ENCODE measurements at regions not wholly inside any gene's neighbourhood (a gene's known extent, or its start where the extent isn't known, plus 50 kb on each side); places are given as distances from the start of the nearest gene placed in this dataset.

DNA sequence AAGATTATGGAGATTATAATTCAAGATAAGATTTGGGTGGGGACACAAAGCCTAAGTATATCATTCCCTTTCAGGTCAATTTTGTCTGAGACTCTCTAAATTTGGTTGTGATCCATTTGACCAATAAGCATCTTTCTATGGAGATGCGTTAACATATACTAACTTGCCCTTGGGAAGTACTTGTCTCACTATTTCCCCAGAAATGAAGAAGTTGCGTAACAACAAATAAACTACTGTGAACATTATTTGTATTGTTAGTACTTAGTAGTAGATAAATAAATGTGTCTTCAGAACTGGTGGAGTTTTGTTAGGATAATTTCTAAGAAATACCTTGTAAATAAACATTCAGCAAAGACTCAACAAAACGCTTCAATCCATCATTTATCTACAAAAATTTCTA, 127.3 kb upstream of the LYZL2 start:
- no peaks in the 10 kb centered on the region for H3K79me2 ChIP-seq (ENCODE audit: control insufficient read depth, insufficient read depth, low read length)
- no peaks in the 10 kb centered on the region for H3K36me3 ChIP-seq (ENCODE audit: control insufficient read depth in 2 of 2, extremely low read depth in 1 of 2, insufficient read depth in 2 of 2, low read length in 2 of 2)
- no peaks in the 10 kb centered on the region for H3K4me1 ChIP-seq (ENCODE audit: control insufficient read depth, extremely low read depth, insufficient read depth, low read length)
- DNase-seq (ENCODE audit: low read depth, low spot score) (no peak), FAIRE-seq (no peak)
- H3K27me3 ChIP-seq (ENCODE audit: control insufficient read depth, extremely low read depth, insufficient read depth, low read length): no peaks in the 10 kb centered on the region
- dilution Hi-C loops (cut with MboI; ENCODE audit: extremely low pct_ligation_motif_present, low sequenced_read_pairs): no loop called here
- H3K4me3 ChIP-seq (ENCODE audit: control insufficient read depth in 2 of 3, extremely low read depth in 1 of 3, insufficient read depth in 2 of 3, low read depth in 1 of 3, low read length in 3 of 3): no peak overlapping the region
- H3K4me2 ChIP-seq (ENCODE audit: control insufficient read depth, extremely low read depth, insufficient read depth, low read depth, low read length): no peak overlapping the region
- H2AFZ ChIP-seq (ENCODE audit: control insufficient read depth, low read length): no peak overlapping the region
- H4K20me1 ChIP-seq (ENCODE audit: control insufficient read depth, extremely low read depth, insufficient read depth, low read length): no peaks in the 10 kb centered on the region
- H3K9ac ChIP-seq (ENCODE audit: control insufficient read depth, extremely low read depth, insufficient read depth, low read length): no peak overlapping the region
- TF ChIP-seq, protein P1, sequence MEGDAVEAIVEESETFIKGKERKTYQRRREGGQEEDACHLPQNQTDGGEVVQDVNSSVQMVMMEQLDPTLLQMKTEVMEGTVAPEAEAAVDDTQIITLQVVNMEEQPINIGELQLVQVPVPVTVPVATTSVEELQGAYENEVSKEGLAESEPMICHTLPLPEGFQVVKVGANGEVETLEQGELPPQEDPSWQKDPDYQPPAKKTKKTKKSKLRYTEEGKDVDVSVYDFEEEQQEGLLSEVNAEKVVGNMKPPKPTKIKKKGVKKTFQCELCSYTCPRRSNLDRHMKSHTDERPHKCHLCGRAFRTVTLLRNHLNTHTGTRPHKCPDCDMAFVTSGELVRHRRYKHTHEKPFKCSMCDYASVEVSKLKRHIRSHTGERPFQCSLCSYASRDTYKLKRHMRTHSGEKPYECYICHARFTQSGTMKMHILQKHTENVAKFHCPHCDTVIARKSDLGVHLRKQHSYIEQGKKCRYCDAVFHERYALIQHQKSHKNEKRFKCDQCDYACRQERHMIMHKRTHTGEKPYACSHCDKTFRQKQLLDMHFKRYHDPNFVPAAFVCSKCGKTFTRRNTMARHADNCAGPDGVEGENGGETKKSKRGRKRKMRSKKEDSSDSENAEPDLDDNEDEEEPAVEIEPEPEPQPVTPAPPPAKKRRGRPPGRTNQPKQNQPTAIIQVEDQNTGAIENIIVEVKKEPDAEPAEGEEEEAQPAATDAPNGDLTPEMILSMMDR (optimal IDR thresholded peaks at IDR 0.05 in 1 of 3, IDR thresholded peaks at IDR 0.05 in 1 of 3, conservative IDR thresholded peaks at IDR 0.05 in 1 of 3; ENCODE audit: extremely low read depth in 1 of 3, insufficient read depth in 2 of 3, low read length in 3 of 3): no peak
- no peak for TF ChIP-seq EZH2 (IDR thresholded peaks at IDR 0.05; ENCODE audit: low read length)
- no peaks in the 10 kb centered on the region for H3K9me3 ChIP-seq (ENCODE audit: control insufficient read depth, low read depth, low read length)
- no peaks in the 10 kb centered on the region for H3K9me1 ChIP-seq (ENCODE audit: control insufficient read depth, extremely low read depth, insufficient read depth, low read length)
- H3K27ac ChIP-seq (ENCODE audit: control insufficient read depth, insufficient read depth, low read length): no peak overlapping the region

DNA sequence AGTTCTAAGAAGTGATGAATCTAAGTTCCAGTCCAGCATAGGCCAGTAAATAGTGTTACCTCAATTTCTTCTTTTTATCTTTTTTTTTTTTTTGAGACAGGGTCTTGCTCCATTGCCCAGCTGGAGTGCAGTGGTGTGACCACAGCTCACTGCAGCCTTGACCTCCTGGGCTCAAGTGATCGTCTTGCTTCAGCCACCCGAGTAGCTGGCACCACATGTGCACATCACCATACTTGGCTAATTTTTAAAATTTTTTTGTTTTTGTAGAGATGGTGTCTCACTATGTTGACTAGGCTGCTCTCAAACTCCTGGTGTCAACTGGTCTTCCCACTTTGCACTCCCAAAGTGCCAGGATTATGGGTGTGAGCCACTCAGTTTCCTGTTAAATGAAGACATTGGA, 126.6 kb upstream of the LYZL2 start:
- Histone ChIP-seq H3K4me1 (ENCODE audit: control insufficient read depth, extremely low read depth, insufficient read depth, low read length) (no peaks in the 10 kb centered on the region), H3K4me2 (ENCODE audit: control insufficient read depth, extremely low read depth, insufficient read depth, low read depth, low read length) (no peak overlapping the region), H3K4me3 (ENCODE audit: control insufficient read depth in 2 of 3, extremely low read depth in 1 of 3, insufficient read depth in 2 of 3, low read depth in 1 of 3, low read length in 3 of 3) (no peak overlapping the region), H4K20me1 (ENCODE audit: control insufficient read depth, extremely low read depth, insufficient read depth, low read length) (no peaks in the 10 kb centered on the region), H3K9me3 (ENCODE audit: control insufficient read depth, low read depth, low read length) (no peaks in the 10 kb centered on the region), H3K27ac (ENCODE audit: control insufficient read depth, insufficient read depth, low read length) (no peak overlapping the region), H3K36me3 (ENCODE audit: control insufficient read depth in 2 of 2, extremely low read depth in 1 of 2, insufficient read depth in 2 of 2, low read length in 2 of 2) (no peaks in the 10 kb centered on the region), H2AFZ (ENCODE audit: control insufficient read depth, low read length) (no peak overlapping the region), H3K9ac (ENCODE audit: control insufficient read depth, extremely low read depth, insufficient read depth, low read length) (no peak overlapping the region), H3K27me3 (ENCODE audit: control insufficient read depth, extremely low read depth, insufficient read depth, low read length) (no peaks in the 10 kb centered on the region), H3K9me1 (ENCODE audit: control insufficient read depth, extremely low read depth, insufficient read depth, low read length) (no peaks in the 10 kb centered on the region), H3K79me2 (ENCODE audit: control insufficient read depth, insufficient read depth, low read length) (no peaks in the 10 kb centered on the region)
- TF ChIP-seq, protein P1 (optimal IDR thresholded peaks at IDR 0.05 in 1 of 3, IDR thresholded peaks at IDR 0.05 in 1 of 3, conservative IDR thresholded peaks at IDR 0.05 in 1 of 3; ENCODE audit: extremely low read depth in 1 of 3, insufficient read depth in 2 of 3, low read length in 3 of 3): no peak
- TF ChIP-seq EZH2 (IDR thresholded peaks at IDR 0.05; ENCODE audit: low read length): no peak
- dilution Hi-C loops (cut with MboI; ENCODE audit: extremely low pct_ligation_motif_present, low sequenced_read_pairs): no loop called here
- FAIRE-seq: no peak
- no peak for DNase-seq (ENCODE audit: low read depth, low spot score)
